GM23338 (cell line): ENCODE measurements at regions not wholly inside any gene's neighbourhood (a gene's known extent, or its start where the extent isn't known, plus 50 kb on each side); places are given as distances from the start of the nearest gene placed in this dataset.

Source experiments
- ATAC-seq: fragments of 200-7000 bp; cut with Tn5 transposase; 3 replicates; pipeline ENCODE4 v1.9.1; 2020
- DNase-seq: peaks from one replicate; pipeline ENCODE4 v3.0.0-alpha.2; 2015; ENCODE audit warnings: low spot score
- H2AFZ ChIP-seq: fragments of 200-600 bp; sonication (generic); 2 replicates; pipeline ENCODE4 v1.8.0; 2016; ENCODE audit warnings: antibody characterized with exemption, mild to moderate bottlenecking, moderate library complexity
- H3F3A ChIP-seq: fragments of 200-600 bp; sonication (generic); replicated peaks from 2 replicates; pipeline ENCODE4 v1.8.0; 2017; ENCODE audit warnings: antibody characterized with exemption, mixed run types, low read depth
- H3K27ac ChIP-seq: fragments of 200-600 bp; sonication (generic); 2 replicates; pipeline ENCODE4 v1.6.1; 2016; ENCODE audit warnings: low read depth
- H3K27me3 ChIP-seq: fragments of 200-600 bp; sonication (generic); 2 replicates; pipeline ENCODE4 v1.8.0; 2016; ENCODE audit warnings: mild to moderate bottlenecking, mixed run types, moderate library complexity; ENCODE audit not compliant: insufficient read depth
- H3K36me3 ChIP-seq: fragments of 200-600 bp; sonication (generic); 2 replicates; pipeline ENCODE4 v1.8.0; 2016; ENCODE audit warnings: mild to moderate bottlenecking; ENCODE audit not compliant: insufficient read depth
- H3K4me1 ChIP-seq: fragments of 200-600 bp; sonication (generic); 2 replicates; pipeline ENCODE4 v1.8.0; 2016; ENCODE audit warnings: mild to moderate bottlenecking, moderate library complexity; ENCODE audit not compliant: insufficient read depth
- H3K4me2 ChIP-seq: fragments of 200-600 bp; sonication (generic); 2 replicates; pipeline ENCODE4 v1.7.1; 2017; ENCODE audit warnings: mixed run types
- H3K4me3 ChIP-seq: fragments of 200-600 bp; sonication (generic); 2 replicates; pipeline ENCODE4 v1.6.1; 2016; ENCODE audit warnings: mixed run types
- H3K79me2 ChIP-seq: fragments of 200-600 bp; sonication (generic); replicated peaks from 2 replicates; pipeline ENCODE4 v1.8.0; 2017; ENCODE audit warnings: mild to moderate bottlenecking; ENCODE audit not compliant: insufficient read depth
- H3K9me2 ChIP-seq: fragments of 200-600 bp; sonication (generic); 2 replicates; pipeline ENCODE4 v1.8.0; 2017; ENCODE audit not compliant: insufficient read depth
- H4K20me1 ChIP-seq: fragments of 200-600 bp; sonication (generic); replicated peaks from 2 replicates; pipeline ENCODE4 v1.8.0; 2017; ENCODE audit warnings: mild to moderate bottlenecking; ENCODE audit not compliant: insufficient read depth
- H3K27ac Mint-ChIP-seq: 2 replicates; pipeline ENCODE4 v1.8.0; 2020; ENCODE audit warnings: inconsistent platforms, mild to moderate bottlenecking, moderate library complexity, mixed read lengths
- H3K27me3 Mint-ChIP-seq: 3 replicates; pipeline ENCODE4 v1.8.0; 2022; ENCODE audit warnings: low read depth, mild to moderate bottlenecking, moderate library complexity, mixed read lengths, inconsistent platforms; ENCODE audit not compliant: insufficient read depth, poor library complexity
- H3K36me3 Mint-ChIP-seq: 3 replicates; pipeline ENCODE4 v1.8.0; 2021; ENCODE audit warnings: low read depth, mild to moderate bottlenecking, inconsistent platforms, moderate library complexity, mixed read lengths
- H3K4me1 Mint-ChIP-seq: 3 replicates; pipeline ENCODE4 v1.8.0; 2020; ENCODE audit warnings: mild to moderate bottlenecking, inconsistent platforms, mixed read lengths
- H3K4me3 Mint-ChIP-seq: 3 replicates; pipeline ENCODE4 v1.8.0; 2021; ENCODE audit warnings: moderate library complexity, mild to moderate bottlenecking, inconsistent platforms, mixed read lengths
- H3K9me3 Mint-ChIP-seq: 3 replicates; pipeline ENCODE4 v1.8.0; 2020; ENCODE audit warnings: moderate library complexity, mild to moderate bottlenecking, inconsistent platforms, mixed read lengths
- ETS1 ChIP-seq: IDR thresholded peaks from 2 replicates; pipeline ENCODE4 v1.6.1; 2016; ENCODE audit warnings: antibody characterized with exemption
- JUNB ChIP-seq: IDR thresholded peaks from one replicate; pipeline ENCODE4 v1.6.1; 2016; ENCODE audit warnings: antibody characterized with exemption; ENCODE audit not compliant: unreplicated experiment
- NANOG ChIP-seq: IDR thresholded peaks from 2 replicates; pipeline ENCODE4 v1.6.1; 2016; ENCODE audit warnings: antibody characterized with exemption, borderline replicate concordance
- STAT1 ChIP-seq: IDR thresholded peaks from one replicate; pipeline ENCODE4 v1.6.1; 2016; ENCODE audit warnings: antibody characterized with exemption; ENCODE audit not compliant: unreplicated experiment
- ZNF462 ChIP-seq: fragments of 250-450 bp; sonication (Bioruptor Pico); IDR thresholded peaks from 2 replicates; pipeline ENCODE4 v1.5.0; 2020; ENCODE audit warnings: mild to moderate bottlenecking, moderate library complexity
- TF ChIP-seq, protein P1 (sequence below), 2 experiments: fragments of 200-600 bp in 1 of 2; sonication (generic) in 1 of 2; conservative IDR thresholded peaks; 2 replicates each; pipeline versions ENCODE4 v1.5.1 to v1.6.1; 2016 to 2017; ENCODE audit warnings: antibody characterized with exemption in 2 of 2, low read depth in 2 of 2, mild to moderate bottlenecking in 2 of 2, moderate library complexity in 1 of 2

DNA sequence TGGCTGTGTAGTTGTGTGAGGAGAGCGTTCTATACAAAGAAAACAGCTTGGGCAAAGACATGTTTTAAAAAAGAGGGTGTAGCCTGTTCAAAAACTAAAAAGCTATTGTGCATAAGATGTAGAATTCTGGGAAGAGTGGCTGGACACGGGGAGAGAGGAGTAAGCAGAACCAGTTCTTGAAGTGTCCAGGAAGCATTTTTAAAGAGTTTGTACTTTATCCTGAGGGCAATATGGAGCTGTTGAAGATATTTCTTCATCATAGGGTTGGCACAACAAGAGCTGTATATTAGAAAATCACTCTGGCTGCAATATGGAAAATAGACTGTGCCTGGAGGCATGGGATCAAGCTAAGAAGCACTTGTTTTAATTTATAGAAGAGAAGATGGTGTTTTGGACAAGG is 458.9 kb upstream of the LMO3 start:
- Histone ChIP-seq H3K9me2 (no peaks in the 10 kb centered on the region), H3K27ac (no peak overlapping the region), H3F3A (no peaks in the 10 kb centered on the region), H3K4me3 (no peak overlapping the region), H3K4me1 (no peaks in the 10 kb centered on the region), H3K27me3 (no peaks in the 10 kb centered on the region), H4K20me1 (no peaks in the 10 kb centered on the region), H3K4me2 (no peak overlapping the region), H3K79me2 (no peaks in the 10 kb centered on the region), H2AFZ (no peak overlapping the region), H3K36me3 (no peaks in the 10 kb centered on the region)
- DNase-seq, result no peak
- Mint-ChIP-seq H3K27me3 (peaks cover 2% of the 10 kb centered on the region), H3K27ac (no peak overlapping the region), H3K4me3 (no peak overlapping the region), H3K4me1 (no peaks in the 10 kb centered on the region), H3K36me3 (no peaks in the 10 kb centered on the region), H3K9me3 (no peaks in the 10 kb centered on the region)
- ATAC-seq, result no peak
- TF ChIP-seq ZNF462 (no peak), STAT1 (no peak), NANOG (no peak), ETS1 (no peak), JUNB (no peak)
- TF ChIP-seq, protein P1, sequence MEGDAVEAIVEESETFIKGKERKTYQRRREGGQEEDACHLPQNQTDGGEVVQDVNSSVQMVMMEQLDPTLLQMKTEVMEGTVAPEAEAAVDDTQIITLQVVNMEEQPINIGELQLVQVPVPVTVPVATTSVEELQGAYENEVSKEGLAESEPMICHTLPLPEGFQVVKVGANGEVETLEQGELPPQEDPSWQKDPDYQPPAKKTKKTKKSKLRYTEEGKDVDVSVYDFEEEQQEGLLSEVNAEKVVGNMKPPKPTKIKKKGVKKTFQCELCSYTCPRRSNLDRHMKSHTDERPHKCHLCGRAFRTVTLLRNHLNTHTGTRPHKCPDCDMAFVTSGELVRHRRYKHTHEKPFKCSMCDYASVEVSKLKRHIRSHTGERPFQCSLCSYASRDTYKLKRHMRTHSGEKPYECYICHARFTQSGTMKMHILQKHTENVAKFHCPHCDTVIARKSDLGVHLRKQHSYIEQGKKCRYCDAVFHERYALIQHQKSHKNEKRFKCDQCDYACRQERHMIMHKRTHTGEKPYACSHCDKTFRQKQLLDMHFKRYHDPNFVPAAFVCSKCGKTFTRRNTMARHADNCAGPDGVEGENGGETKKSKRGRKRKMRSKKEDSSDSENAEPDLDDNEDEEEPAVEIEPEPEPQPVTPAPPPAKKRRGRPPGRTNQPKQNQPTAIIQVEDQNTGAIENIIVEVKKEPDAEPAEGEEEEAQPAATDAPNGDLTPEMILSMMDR (conservative IDR thresholded peaks at IDR 0.05; ENCODE audit: low read depth in 2 of 2), result no peak
